ENCODE measurements at regions not wholly inside any gene's neighbourhood (a gene's known extent, or its start where the extent isn't known, plus 50 kb on each side); places are given as distances from the start of the nearest gene placed in this dataset.
"Not testable (repeated sequence)": the region's sequence is repeated elsewhere in the genome, so short reads cannot be mapped to it uniquely, and the experiment has no call there.

GRCh38 chr1:143760366-143760765, 211.4 kb downstream of the FAM72C start:
- not testable (repeated sequence) for DNase-seq

- not testable (repeated sequence) for DNase-seq
Measured at GRCh38 chr1:143755961-143756360, 215.8 kb downstream of the FAM72C start.

- no peak for DNase-seq
Measured at GRCh38 chr1:143748906-143749305, 222.9 kb downstream of the FAM72C start.

GRCh38 chr1:143736562-143736961, 235.2 kb downstream of the FAM72C start:
- no peak for DNase-seq

- DNase-seq, result no peak
Measured at GRCh38 chr1:143735764-143736461, 235.9 kb downstream of the FAM72C start.

GRCh38 chr1:143734261-143734660, 237.5 kb downstream of the FAM72C start:
- DNase-seq, result not testable (repeated sequence)

GRCh38 chr1:143730890-143731289, 240.9 kb downstream of the FAM72C start:
- DNase-seq, result not testable (repeated sequence)

- DNase-seq, result not testable (repeated sequence)
Measured at GRCh38 chr1:143729449-143730111, 242.2 kb downstream of the FAM72C start.

- not testable (repeated sequence) for DNase-seq
Measured at GRCh38 chr1:143728802-143729448, 242.9 kb downstream of the FAM72C start.

- DNase-seq, result no peak
Measured at GRCh38 chr1:143727263-143727662, 244.5 kb downstream of the FAM72C start.

GRCh38 chr1:143721024-143721373, 250.8 kb downstream of the FAM72C start:
- no peak for DNase-seq

GRCh38 chr1:143720087-143721023, 251.4 kb downstream of the FAM72C start:
- DNase-seq, result no peak

GRCh38 chr1:143718524-143718923, 253.3 kb downstream of the FAM72C start:
- DNase-seq, result no peak

- DNase-seq, result no peak
Measured at GRCh38 chr1:143718021-143718420, 253.8 kb downstream of the FAM72C start.

GRCh38 chr1:143717434-143717833, 254.4 kb downstream of the FAM72C start:
- no peak for DNase-seq

- DNase-seq, result not testable (repeated sequence)
Measured at GRCh38 chr1:143714913-143715312, 256.9 kb downstream of the FAM72C start.

GRCh38 chr1:143709606-143710259, 262.1 kb downstream of the FAM72C start:
- not testable (repeated sequence) for DNase-seq

GRCh38 chr1:143702739-143703138, 269.0 kb downstream of the FAM72C start:
- not testable (repeated sequence) for DNase-seq

- DNase-seq, result no peak
Measured at GRCh38 chr1:143699731-143700130, 272.1 kb downstream of the FAM72C start.

- no peak for DNase-seq
Measured at GRCh38 chr1:143699115-143699514, 272.7 kb downstream of the FAM72C start.

GRCh38 chr1:143698016-143698415, 273.8 kb downstream of the FAM72C start:
- no peak for DNase-seq

GRCh38 chr1:143694085-143694484, 277.7 kb downstream of the FAM72C start:
- no peak for DNase-seq

Measured in activated CD4-positive, alpha-beta T cell treated with anti-CD3 and anti-CD28 coated beads, Interleukin-2, amount 50 U/mL, for 4 hours (primary cell).